ENCODE measurements at regions not wholly inside any gene's neighbourhood (a gene's known extent, or its start where the extent isn't known, plus 50 kb on each side); places are given as distances from the start of the nearest gene placed in this dataset.
"Not testable (repeated sequence)": the region's sequence is repeated elsewhere in the genome, so short reads cannot be mapped to it uniquely, and the experiment has no call there.

DNA sequence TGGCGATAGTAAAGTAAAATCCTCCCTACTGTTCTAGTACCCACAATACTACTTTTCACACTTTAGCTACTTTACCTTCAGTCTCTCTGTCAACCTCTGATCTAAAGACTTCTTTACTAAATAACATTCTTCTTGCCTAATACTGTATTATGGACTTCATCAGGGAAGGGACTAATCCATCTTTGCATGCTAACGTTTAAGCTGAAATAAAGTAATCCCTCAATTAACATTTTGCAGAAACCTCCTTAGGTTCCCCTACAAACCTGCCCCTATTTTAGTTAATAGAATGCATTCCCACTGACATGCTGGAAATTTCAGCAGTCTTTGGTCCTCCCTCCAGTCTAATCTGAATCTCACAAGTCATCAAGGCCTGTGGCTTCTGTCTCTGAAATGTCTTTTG lies 99.1 kb upstream of the NBPF8 start:
- TF ChIP-seq, protein P1, sequence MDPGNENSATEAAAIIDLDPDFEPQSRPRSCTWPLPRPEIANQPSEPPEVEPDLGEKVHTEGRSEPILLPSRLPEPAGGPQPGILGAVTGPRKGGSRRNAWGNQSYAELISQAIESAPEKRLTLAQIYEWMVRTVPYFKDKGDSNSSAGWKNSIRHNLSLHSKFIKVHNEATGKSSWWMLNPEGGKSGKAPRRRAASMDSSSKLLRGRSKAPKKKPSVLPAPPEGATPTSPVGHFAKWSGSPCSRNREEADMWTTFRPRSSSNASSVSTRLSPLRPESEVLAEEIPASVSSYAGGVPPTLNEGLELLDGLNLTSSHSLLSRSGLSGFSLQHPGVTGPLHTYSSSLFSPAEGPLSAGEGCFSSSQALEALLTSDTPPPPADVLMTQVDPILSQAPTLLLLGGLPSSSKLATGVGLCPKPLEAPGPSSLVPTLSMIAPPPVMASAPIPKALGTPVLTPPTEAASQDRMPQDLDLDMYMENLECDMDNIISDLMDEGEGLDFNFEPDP (CRISPR knock-in tag; conservative IDR thresholded peaks at IDR 0.05), result not testable (repeated sequence)
- not testable (repeated sequence) for TF ChIP-seq SIN3A (IDR thresholded peaks at IDR 0.05; ENCODE audit: borderline replicate concordance, low read depth, low read length)

Data from HepG2 (cell line).